DOHH2 (cell line): ENCODE measurements at regions not wholly inside any gene's neighbourhood (a gene's known extent, or its start where the extent isn't known, plus 50 kb on each side); places are given as distances from the start of the nearest gene placed in this dataset.

Experiments
- H3F3A ChIP-seq: fragments of 200-600 bp; sonication (generic), shearing (Covaris generic); 2 replicates; pipeline ENCODE4 v1.6.0; 2016; ENCODE audit warnings: antibody characterized with exemption, mild to moderate bottlenecking; ENCODE audit not compliant: control insufficient read depth, insufficient read depth
- H3K27ac ChIP-seq: fragments of 200-600 bp; sonication (generic); 2 replicates; pipeline ENCODE4 v1.5.1; 2014; ENCODE audit warnings: low read depth, mild to moderate bottlenecking, low read length, moderate library complexity
- H3K27me3 ChIP-seq: fragments of 200-600 bp; sonication (generic); 2 replicates; pipeline ENCODE4 v1.6.1; 2014; ENCODE audit warnings: mild to moderate bottlenecking, low read length, mixed read lengths; ENCODE audit not compliant: control insufficient read depth
- H3K36me3 ChIP-seq: fragments of 200-600 bp; sonication (generic); 2 replicates; pipeline ENCODE4 v1.6.1; 2014; ENCODE audit warnings: mild to moderate bottlenecking, low read length, moderate library complexity, mixed read lengths; ENCODE audit not compliant: control insufficient read depth
- H3K4me1 ChIP-seq: fragments of 200-600 bp; sonication (generic); 2 replicates; pipeline ENCODE4 v1.6.1; 2014; ENCODE audit warnings: mild to moderate bottlenecking, low read length, mixed read lengths; ENCODE audit not compliant: control insufficient read depth
- H3K4me2 ChIP-seq: fragments of 200-600 bp; sonication (generic); 2 replicates; pipeline ENCODE4 v1.6.0; 2014; ENCODE audit warnings: mild to moderate bottlenecking, low read length, moderate library complexity
- H3K4me3 ChIP-seq: fragments of 200-600 bp; sonication (generic); 2 replicates; pipeline ENCODE4 v1.5.1; 2014; ENCODE audit warnings: mild to moderate bottlenecking, low read length, mixed read lengths
- H3K79me2 ChIP-seq: fragments of 200-600 bp; sonication (generic); 2 replicates; pipeline ENCODE4 v1.6.1; 2014; ENCODE audit warnings: mild to moderate bottlenecking, low read length, mixed read lengths; ENCODE audit not compliant: control insufficient read depth
- H3K9me2 ChIP-seq: fragments of 200-600 bp; sonication (generic); replicated peaks from 2 replicates; pipeline ENCODE4 v1.6.1; 2014; ENCODE audit warnings: mild to moderate bottlenecking, low read length, mixed read lengths; ENCODE audit not compliant: control insufficient read depth
- H3K9me3 ChIP-seq: fragments of 200-600 bp; sonication (generic); 2 replicates; pipeline ENCODE4 v1.6.1; 2014; ENCODE audit warnings: antibody characterized with exemption, low read length, mixed read lengths; ENCODE audit not compliant: control insufficient read depth, insufficient read depth
- H4K20me1 ChIP-seq: fragments of 200-600 bp; sonication (generic); 2 replicates; pipeline ENCODE4 v1.6.0; 2014; ENCODE audit warnings: low read depth, mild to moderate bottlenecking, antibody characterized with exemption, low read length, moderate library complexity; ENCODE audit not compliant: control insufficient read depth, insufficient read depth
- EZH2phosphoT487 ChIP-seq: fragments of 200-600 bp; sonication (generic); IDR thresholded peaks from 2 replicates; pipeline ENCODE4 v1.6.1; 2017; ENCODE audit warnings: borderline replicate concordance, mild to moderate bottlenecking, antibody characterized with exemption, low read length, moderate library complexity, mixed read lengths
- TF ChIP-seq, protein P1 (sequence below): fragments of 200-600 bp; sonication (generic); IDR thresholded peaks from one replicate; pipeline ENCODE4 v1.5.1; 2014; ENCODE audit warnings: antibody characterized with exemption, mild to moderate bottlenecking, low read depth, low read length; ENCODE audit not compliant: poor library complexity, severe bottlenecking

DNA sequence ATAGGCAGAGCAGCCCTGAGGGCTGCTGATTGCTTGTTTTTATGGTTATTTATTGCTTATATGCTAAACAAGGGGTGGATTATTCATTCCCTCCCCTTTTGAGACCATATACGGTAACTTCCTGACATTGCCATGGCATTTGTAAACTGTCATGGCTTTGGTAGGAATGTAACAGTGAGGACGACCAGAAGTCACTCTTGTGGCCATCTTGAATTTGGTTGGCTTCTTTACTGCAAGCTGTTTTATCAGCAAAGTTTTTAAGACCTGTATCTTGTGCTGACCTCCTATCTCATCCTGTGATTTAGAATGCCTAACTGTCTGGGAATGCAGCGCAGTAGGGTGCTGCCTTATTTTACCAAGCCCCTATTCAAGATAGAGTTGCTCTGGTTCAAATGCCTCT is 531.8 kb upstream of the PRMT6 start:
- no peaks in the 10 kb centered on the region for H3F3A ChIP-seq
- no peak overlapping the region for H3K27ac ChIP-seq
- no peaks in the 10 kb centered on the region; the same call in 1 of the 2 replicates for H3K9me2 ChIP-seq
- H3K36me3 ChIP-seq: no peaks in the 10 kb centered on the region
- H3K4me3 ChIP-seq: no peak overlapping the region
- no peak overlapping the region for H3K4me2 ChIP-seq
- no peak for TF ChIP-seq EZH2phosphoT487
- TF ChIP-seq, protein P1, sequence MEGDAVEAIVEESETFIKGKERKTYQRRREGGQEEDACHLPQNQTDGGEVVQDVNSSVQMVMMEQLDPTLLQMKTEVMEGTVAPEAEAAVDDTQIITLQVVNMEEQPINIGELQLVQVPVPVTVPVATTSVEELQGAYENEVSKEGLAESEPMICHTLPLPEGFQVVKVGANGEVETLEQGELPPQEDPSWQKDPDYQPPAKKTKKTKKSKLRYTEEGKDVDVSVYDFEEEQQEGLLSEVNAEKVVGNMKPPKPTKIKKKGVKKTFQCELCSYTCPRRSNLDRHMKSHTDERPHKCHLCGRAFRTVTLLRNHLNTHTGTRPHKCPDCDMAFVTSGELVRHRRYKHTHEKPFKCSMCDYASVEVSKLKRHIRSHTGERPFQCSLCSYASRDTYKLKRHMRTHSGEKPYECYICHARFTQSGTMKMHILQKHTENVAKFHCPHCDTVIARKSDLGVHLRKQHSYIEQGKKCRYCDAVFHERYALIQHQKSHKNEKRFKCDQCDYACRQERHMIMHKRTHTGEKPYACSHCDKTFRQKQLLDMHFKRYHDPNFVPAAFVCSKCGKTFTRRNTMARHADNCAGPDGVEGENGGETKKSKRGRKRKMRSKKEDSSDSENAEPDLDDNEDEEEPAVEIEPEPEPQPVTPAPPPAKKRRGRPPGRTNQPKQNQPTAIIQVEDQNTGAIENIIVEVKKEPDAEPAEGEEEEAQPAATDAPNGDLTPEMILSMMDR: no peak
- no peaks in the 10 kb centered on the region for H3K79me2 ChIP-seq
- no peaks in the 10 kb centered on the region for H4K20me1 ChIP-seq
- H3K4me1 ChIP-seq: no peaks in the 10 kb centered on the region
- H3K9me3 ChIP-seq: no peaks in the 10 kb centered on the region
- H3K27me3 ChIP-seq: no peaks in the 10 kb centered on the region

DNA sequence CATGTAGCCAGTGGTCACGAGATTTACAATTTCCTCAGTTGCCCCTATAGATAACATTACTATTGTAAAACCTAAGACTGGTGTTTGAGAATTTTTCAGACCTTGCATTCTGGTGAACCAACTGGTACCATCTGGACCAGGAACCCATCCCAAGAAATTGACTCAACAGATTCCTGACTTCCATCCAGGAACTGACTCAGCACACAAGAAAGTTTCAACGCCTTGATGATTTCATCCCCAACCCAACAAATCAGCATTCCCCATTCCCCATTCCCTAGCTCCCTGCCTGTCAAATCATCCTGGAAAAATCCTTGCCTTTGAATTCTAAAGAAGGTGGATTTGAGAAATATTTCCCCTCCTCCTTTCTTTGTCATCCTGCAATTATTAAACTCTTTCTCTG is 529.8 kb upstream of the PRMT6 start:
- H3K27me3 ChIP-seq: no peaks in the 10 kb centered on the region
- no peaks in the 10 kb centered on the region for H3K4me1 ChIP-seq
- H3K9me3 ChIP-seq: no peaks in the 10 kb centered on the region
- no peaks in the 10 kb centered on the region for H3K36me3 ChIP-seq
- no peak overlapping the region for H3K4me2 ChIP-seq
- no peaks in the 10 kb centered on the region for H3F3A ChIP-seq
- H3K27ac ChIP-seq: no peak overlapping the region
- no peaks in the 10 kb centered on the region for H3K79me2 ChIP-seq
- H3K4me3 ChIP-seq: no peak overlapping the region
- TF ChIP-seq EZH2phosphoT487: no peak
- TF ChIP-seq, protein P1: no peak
- H3K9me2 ChIP-seq: no peaks in the 10 kb centered on the region; the same call in 1 of the 2 replicates
- no peaks in the 10 kb centered on the region for H4K20me1 ChIP-seq

DNA sequence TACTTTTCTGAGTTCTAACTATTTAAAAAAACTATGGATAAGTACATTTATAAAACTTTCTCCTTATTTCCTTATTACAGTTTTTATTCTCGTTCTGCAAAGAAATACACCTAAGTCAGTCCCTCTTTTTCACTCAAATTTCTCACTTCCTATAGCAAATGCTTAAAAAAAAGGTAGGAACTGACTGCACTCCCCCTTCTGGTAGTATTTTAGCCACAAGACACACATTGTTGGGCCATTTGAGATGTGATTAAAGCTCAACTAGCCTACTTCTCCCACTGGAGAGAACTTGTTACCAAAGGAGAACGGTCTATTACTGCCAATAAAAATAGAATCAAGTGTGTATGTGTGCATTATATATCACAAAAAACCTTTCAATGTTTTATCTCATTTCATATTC is 521.9 kb upstream of the PRMT6 start:
- H4K20me1 ChIP-seq: no peaks in the 10 kb centered on the region
- no peaks in the 10 kb centered on the region for H3K79me2 ChIP-seq
- no peaks in the 10 kb centered on the region for H3K9me2 ChIP-seq
- H3F3A ChIP-seq: no peaks in the 10 kb centered on the region
- no peaks in the 10 kb centered on the region for H3K9me3 ChIP-seq
- no peaks in the 10 kb centered on the region for H3K4me1 ChIP-seq
- H3K36me3 ChIP-seq: no peaks in the 10 kb centered on the region
- TF ChIP-seq, protein P1: peak; percentile 20
- no peak for TF ChIP-seq EZH2phosphoT487
- no peak overlapping the region for H3K4me3 ChIP-seq
- H3K4me2 ChIP-seq: no peak overlapping the region
- no peak overlapping the region for H3K27ac ChIP-seq
- no peaks in the 10 kb centered on the region for H3K27me3 ChIP-seq

DNA sequence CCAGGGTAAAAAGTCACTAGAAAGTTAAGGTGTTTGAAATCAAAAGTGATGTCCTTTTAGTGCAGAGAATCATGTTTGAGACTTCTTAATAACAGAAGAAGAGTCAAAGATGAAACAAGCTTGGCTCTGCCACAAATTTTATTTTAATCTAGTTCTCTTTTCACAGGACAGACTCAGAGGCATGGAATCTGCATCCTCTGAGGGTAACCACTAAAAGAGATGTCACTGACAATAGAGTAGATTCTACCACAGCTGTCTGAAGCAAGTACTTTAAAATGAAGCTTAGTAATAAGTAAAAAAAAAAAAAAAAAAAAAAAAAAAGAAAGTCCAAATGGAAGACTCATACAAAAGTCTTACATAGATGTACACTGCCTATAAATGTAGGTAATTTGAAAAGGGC is 519.7 kb upstream of the PRMT6 start:
- Histone ChIP-seq H3K27me3 (no peaks in the 10 kb centered on the region), H3K27ac (no peak overlapping the region), H3K9me3 (no peaks in the 10 kb centered on the region), H3K79me2 (no peaks in the 10 kb centered on the region), H3K36me3 (no peaks in the 10 kb centered on the region), H3K9me2 (no peaks in the 10 kb centered on the region), H3K4me2 (no peak overlapping the region), H4K20me1 (no peaks in the 10 kb centered on the region), H3K4me3 (no peak overlapping the region), H3K4me1 (no peaks in the 10 kb centered on the region), H3F3A (no peaks in the 10 kb centered on the region)
- TF ChIP-seq, protein P1: no peak
- TF ChIP-seq EZH2phosphoT487: no peak
